HCT116 (cell line): ENCODE measurements at regions not wholly inside any gene's neighbourhood (a gene's known extent, or its start where the extent isn't known, plus 50 kb on each side); places are given as distances from the start of the nearest gene placed in this dataset.

Experiments used
- ATAC-seq: fragments of 200-7000 bp; cut with Tn5 transposase; 2 replicates; pipeline ENCODE4 v1.9.1; 2020; ENCODE audit warnings: mild to moderate bottlenecking, moderate library complexity
- BruUV-seq: library from RNA; stranded (reverse); fragments of 400-500 nt; replicated peaks from 2 replicates; lab custom pipeline; 2021; lab: Mats Ljungman, UMichigan
- CTCF ChIA-PET: fragments of 300-600 bp; sonication (Branson Sonifier 250); formaldehyde crosslinking; loops from one replicate; lab custom pipeline; 2021; ENCODE audit warnings: antibody characterized with exemption; lab: Charles Lee
- POLR2A ChIA-PET: fragments of 300-600, 350-600 bp; sonication (Branson Sonifier 250); formaldehyde crosslinking; loops from one replicate; lab custom pipeline; 2021; ENCODE audit warnings: antibody characterized with exemption; lab: Charles Lee
- RAD21 ChIA-PET, 2 experiments: fragments of 300-600 bp; sonication (Branson Sonifier 250); formaldehyde crosslinking; loops; one replicate each; lab custom pipeline; 2023; ENCODE audit warnings: low total read pairs in 2 of 2; ENCODE audit not compliant: uncharacterized antibody in 2 of 2, unreplicated experiment in 2 of 2, low non-redundant PET in 1 of 2; lab: Charles Lee
- DNase-seq: peaks from one replicate; pipeline ENCODE4 v3.0.0-alpha.2; 2010; ENCODE audit warnings: low read depth, low spot score
- H2AFZ ChIP-seq: fragments of 200-600 bp; shearing (Covaris generic), sonication (generic); 2 replicates; pipeline ENCODE4 v1.6.1; 2017; ENCODE audit warnings: low read depth, mixed run types, mixed read lengths, antibody characterized with exemption, low read length; ENCODE audit not compliant: poor library complexity, severe bottlenecking
- H3K27ac ChIP-seq: 2 replicates; pipeline ENCODE4 v1.5.1; 2012; ENCODE audit warnings: low read depth, low read length
- H3K27me3 ChIP-seq: fragments of 200-600 bp; sonication (generic); 2 replicates; pipeline ENCODE4 v1.6.1; 2016; ENCODE audit warnings: mixed run types, low read length, mixed read lengths; ENCODE audit not compliant: insufficient read depth
- H3K36me3 ChIP-seq, 2 experiments: fragments of 200-500 bp in 1 of 2; fragments of 200-600 bp in 1 of 2; sonication (Bioruptor generic) in 1 of 2; sonication (generic) in 1 of 2; 2 replicates each; pipeline versions ENCODE4 v1.5.1 to v1.6.1; 2014 to 2016; ENCODE audit warnings: low read length in 2 of 2, inconsistent platforms in 1 of 2, mixed read lengths in 1 of 2, mixed run types in 1 of 2; ENCODE audit not compliant: insufficient read depth in 2 of 2, control insufficient read depth in 1 of 2
- H3K4me1 ChIP-seq, 2 experiments: fragments of 200-600 bp in 1 of 2; sonication (generic) in 1 of 2; 2 replicates each; pipeline versions ENCODE4 v1.5.1 to v1.6.1; 2012 to 2017; ENCODE audit warnings: low read length in 2 of 2, inconsistent platforms in 1 of 2, mild to moderate bottlenecking in 1 of 2, mixed read lengths in 1 of 2, mixed run types in 1 of 2, moderate library complexity in 1 of 2; ENCODE audit not compliant: insufficient read depth in 2 of 2, control insufficient read depth in 1 of 2
- H3K4me2 ChIP-seq: fragments of 200-600 bp; sonication (generic); 2 replicates; pipeline ENCODE4 v1.6.1; 2017; ENCODE audit warnings: mixed run types, low read length, mixed read lengths
- H3K4me3 ChIP-seq, 2 experiments: fragments of 200-600 bp in 1 of 2; sonication (generic) in 1 of 2; replicated peaks in 1 of 2; 2 replicates each; pipeline ENCODE4 v1.5.1; 2011 to 2016; ENCODE audit warnings: low read length in 2 of 2, control low read depth in 1 of 2, low read depth in 1 of 2, mild to moderate bottlenecking in 1 of 2, mixed read lengths in 1 of 2, mixed run types in 1 of 2
- H3K79me2 ChIP-seq: fragments of 200-600 bp; sonication (generic); 2 replicates; pipeline ENCODE4 v1.6.1; 2017; ENCODE audit warnings: mild to moderate bottlenecking, mixed run types, low read length, moderate library complexity, mixed read lengths; ENCODE audit not compliant: insufficient read depth
- H3K9ac ChIP-seq: fragments of 200-600 bp; sonication (generic); 2 replicates; pipeline ENCODE4 v1.6.1; 2016; ENCODE audit warnings: low read length, mixed read lengths
- H3K9me2 ChIP-seq: fragments of 200-600 bp; sonication (generic), shearing (Covaris generic); 2 replicates; pipeline ENCODE4 v1.6.1; 2017; ENCODE audit warnings: mixed run types, mild to moderate bottlenecking, moderate library complexity; ENCODE audit not compliant: insufficient read depth
- H3K9me3 ChIP-seq, 2 experiments: fragments of 200-500 bp in 1 of 2; fragments of 200-600 bp in 1 of 2; sonication (Bioruptor generic) in 1 of 2; sonication (generic) in 1 of 2; 2 replicates each; pipeline ENCODE4 v1.6.1; 2014 to 2017; ENCODE audit warnings: low read length in 2 of 2, mixed read lengths in 2 of 2, inconsistent platforms in 1 of 2, low read depth in 1 of 2, mild to moderate bottlenecking in 1 of 2, mixed run types in 1 of 2, moderate library complexity in 1 of 2; ENCODE audit not compliant: control insufficient read depth in 1 of 2, insufficient read depth in 1 of 2
- H4K20me1 ChIP-seq: fragments of 200-600 bp; sonication (generic), shearing (Covaris generic); 2 replicates; pipeline ENCODE4 v1.6.1; 2017; ENCODE audit warnings: mixed run types, mild to moderate bottlenecking, moderate library complexity; ENCODE audit not compliant: insufficient read depth
- CBX3 ChIP-seq: IDR thresholded peaks from 2 replicates; pipeline ENCODE4 v1.6.1; 2012; ENCODE audit warnings: low read depth
- EZH2 ChIP-seq: fragments of 200-600 bp; sonication (generic); IDR thresholded peaks from 2 replicates; pipeline ENCODE4 v1.6.1; 2017; ENCODE audit warnings: antibody characterized with exemption, mixed run types
- EZH2phosphoT487 ChIP-seq: fragments of 200-600 bp; IDR thresholded peaks from 2 replicates; pipeline ENCODE4 v1.6.1; 2018; ENCODE audit warnings: antibody characterized with exemption, borderline replicate concordance
- MAX ChIP-seq: IDR thresholded peaks from 2 replicates; pipeline ENCODE4 v1.6.1; 2012
- POLR2A ChIP-seq: IDR thresholded peaks from 2 replicates; pipeline ENCODE4 v1.7.0; 2011; ENCODE audit warnings: borderline replicate concordance; ENCODE audit not compliant: insufficient read depth, insufficient read length; ENCODE audit errors: extremely low read depth
- POLR2AphosphoS5 ChIP-seq: IDR thresholded peaks from 2 replicates; pipeline ENCODE4 v1.6.1; 2011; ENCODE audit warnings: mild to moderate bottlenecking, low read depth, low read length, moderate library complexity
- REST ChIP-seq: IDR thresholded peaks from 2 replicates; pipeline ENCODE4 v1.6.1; 2012; ENCODE audit warnings: low read depth
- SIN3A ChIP-seq: IDR thresholded peaks from 2 replicates; pipeline ENCODE4 v1.6.1; 2012; ENCODE audit warnings: low read depth
- SRF ChIP-seq: IDR thresholded peaks from 2 replicates; pipeline ENCODE4 v1.6.1; 2012; ENCODE audit warnings: low read depth
- TCF7L2 ChIP-seq: IDR thresholded peaks from 2 replicates; pipeline ENCODE4 v1.7.0; 2011; ENCODE audit warnings: borderline replicate concordance, inconsistent platforms; ENCODE audit not compliant: insufficient read depth, insufficient read length; ENCODE audit errors: extremely low read depth
- YY1 ChIP-seq: IDR thresholded peaks from 2 replicates; pipeline ENCODE4 v1.6.1; 2011; ENCODE audit warnings: low read length, low read depth, moderate library complexity, mild to moderate bottlenecking; ENCODE audit not compliant: insufficient replicate concordance; ENCODE audit errors: extremely low read depth
- ZBTB33 ChIP-seq: IDR thresholded peaks from 2 replicates; pipeline ENCODE4 v1.6.1; 2011; ENCODE audit warnings: mild to moderate bottlenecking, low read length, moderate library complexity; ENCODE audit not compliant: insufficient replicate concordance; ENCODE audit errors: extremely low read depth
- ZNF274 ChIP-seq: fragments of 200-500 bp; sonication (Bioruptor generic); IDR thresholded peaks from 2 replicates; pipeline ENCODE4 v1.6.1; 2014; ENCODE audit warnings: mild to moderate bottlenecking, low read depth, low read length, inconsistent platforms
- intact Hi-C: fragments of 100-400 bp; cut with micrococcal nuclease; formaldehyde crosslinking; loops from 2 replicates; pipeline ENCODE4 v1.10.0; 2022

DNA sequence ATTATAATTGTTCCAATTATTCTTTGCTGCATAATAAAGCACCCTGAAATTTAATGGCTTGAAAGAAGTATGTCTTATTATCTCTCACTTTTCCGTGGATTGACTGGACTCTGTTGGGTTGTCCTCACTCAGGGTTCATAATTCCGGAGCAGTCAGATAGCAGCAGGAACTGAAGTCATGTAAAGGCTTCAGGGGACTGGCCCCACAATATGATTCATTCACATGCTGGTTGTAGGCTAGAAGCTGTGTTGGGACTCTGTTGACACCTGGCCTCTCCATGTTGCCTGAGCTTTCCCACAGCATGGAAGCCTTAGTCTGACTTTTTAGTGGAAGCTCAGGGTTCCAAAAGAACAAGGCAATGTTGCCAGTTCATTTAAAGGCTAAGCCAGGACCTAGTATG lies 367.1 kb upstream of the ADGRL2 start:
- no peaks in the 10 kb centered on the region for H3K9me2 ChIP-seq
- ATAC-seq: no peak
- H3K9ac ChIP-seq: no peak overlapping the region
- BruUV-seq: no TSS peak
- RAD21 ChIA-PET: no interaction called here
- no peak overlapping the region for H3K27ac ChIP-seq
- no peak overlapping the region for H2AFZ ChIP-seq
- no peaks in the 10 kb centered on the region for H3K36me3 ChIP-seq
- no peaks in the 10 kb centered on the region for H3K27me3 ChIP-seq
- no peaks in the 10 kb centered on the region for H3K4me1 ChIP-seq
- intact Hi-C loops: no loop called here
- no peak for DNase-seq
- CTCF ChIA-PET: no interaction called here
- H4K20me1 ChIP-seq: no peaks in the 10 kb centered on the region
- POLR2A ChIA-PET: no interaction called here
- H3K4me3 ChIP-seq: no peak overlapping the region
- TF ChIP-seq SIN3A (no peak), TCF7L2 (no peak), ZNF274 (no peak), MAX (no peak), POLR2AphosphoS5 (no peak), ZBTB33 (no peak), CBX3 (no peak), YY1 (no peak), EZH2phosphoT487 (no peak), REST (no peak), SRF (no peak), POLR2A (no peak), EZH2 (no peak)
- H3K9me3 ChIP-seq: no peaks in the 10 kb centered on the region
- H3K79me2 ChIP-seq: no peaks in the 10 kb centered on the region
- H3K4me2 ChIP-seq: no peak overlapping the region
